ENCODE measurements at regions not wholly inside any gene's neighbourhood (a gene's known extent, or its start where the extent isn't known, plus 50 kb on each side); places are given as distances from the start of the nearest gene placed in this dataset.
"Not testable (repeated sequence)": the region's sequence is repeated elsewhere in the genome, so short reads cannot be mapped to it uniquely, and the experiment has no call there.

DNA sequence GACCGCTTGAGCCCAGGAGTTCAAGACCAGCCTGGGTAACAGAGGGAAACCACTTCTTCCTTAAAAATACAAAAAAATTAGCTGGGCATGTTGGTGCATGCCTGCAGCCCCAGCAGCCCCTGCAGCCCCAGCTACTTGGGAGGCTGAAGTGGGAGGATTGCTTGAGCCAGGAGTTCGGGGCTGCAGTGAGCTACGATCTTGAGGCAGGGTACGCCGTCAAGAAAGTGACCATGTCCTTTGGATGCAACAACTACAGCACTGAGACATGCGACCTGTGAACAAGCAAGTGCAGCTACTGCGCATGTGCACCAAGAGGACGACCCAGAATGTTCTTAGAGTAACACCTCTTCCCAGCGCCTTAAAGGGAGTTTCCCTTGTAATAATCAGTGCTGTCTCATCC is 66.6 kb upstream of the ZNF479 start:
- no peak for DNase-seq (ENCODE audit: low read depth)

DNA sequence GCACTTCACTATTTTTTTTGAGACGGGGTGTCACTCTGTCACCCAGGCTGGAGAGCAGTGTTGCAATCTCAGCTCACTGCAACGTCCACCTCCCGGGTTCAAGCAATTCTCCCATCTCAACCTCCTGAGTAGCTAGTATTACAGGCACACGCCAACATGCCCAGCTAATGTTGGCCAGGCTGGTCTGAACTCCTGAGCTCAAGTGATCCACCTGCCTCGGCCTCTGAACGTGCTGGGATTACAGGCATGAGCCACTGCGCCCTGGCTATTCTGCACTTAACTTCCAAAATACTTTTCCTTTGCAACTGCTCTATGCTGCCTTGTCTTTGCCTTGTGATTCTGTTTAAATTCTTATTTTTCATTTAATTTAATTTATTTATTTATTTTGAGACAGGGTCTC is 67.0 kb upstream of the ZNF479 start:
- DNase-seq (ENCODE audit: low read depth): no peak

DNA sequence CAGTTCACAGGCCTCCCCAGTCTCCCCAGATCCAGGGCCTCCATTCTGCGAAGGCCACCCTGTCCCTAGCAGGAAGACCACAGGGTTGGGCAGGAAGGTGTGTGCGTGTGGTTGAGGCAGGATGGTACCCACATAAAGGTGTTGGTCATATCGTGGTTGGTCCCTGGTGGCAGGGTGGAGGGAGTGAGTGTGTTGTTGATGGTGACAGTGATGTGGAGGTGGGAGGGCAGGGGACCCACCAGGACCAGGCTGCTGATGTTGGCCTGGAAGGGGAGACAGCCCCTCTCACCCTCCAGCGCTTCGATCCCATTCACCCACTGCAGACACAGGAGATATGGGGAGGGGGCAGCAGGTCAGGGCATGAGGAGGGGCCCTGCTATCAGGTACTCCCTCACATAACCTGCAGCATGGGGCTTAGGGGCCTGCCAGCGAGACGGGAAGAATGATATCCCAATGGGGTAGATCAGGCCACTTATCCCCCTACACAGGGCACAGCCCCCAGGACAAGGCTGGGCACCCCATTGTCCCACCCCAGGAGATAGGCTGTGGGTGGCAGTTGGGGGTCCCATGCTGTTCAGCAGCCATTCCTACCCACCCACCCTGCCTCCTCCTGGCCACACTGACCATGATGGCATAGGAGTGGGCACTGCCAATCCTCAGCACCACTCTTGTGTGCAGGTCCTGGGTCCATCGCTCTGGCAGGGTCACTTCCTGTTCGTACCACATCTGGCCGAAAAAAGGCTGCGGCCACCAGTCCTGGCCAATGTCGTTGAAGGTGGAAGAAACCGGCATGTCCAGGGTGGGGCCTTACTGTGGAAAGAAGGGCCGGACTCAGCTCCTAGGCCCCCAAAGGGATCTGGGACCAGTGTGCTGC is 69.0 kb upstream of the ZNF479 start:
- no peak for DNase-seq (ENCODE audit: low read depth)

DNA sequence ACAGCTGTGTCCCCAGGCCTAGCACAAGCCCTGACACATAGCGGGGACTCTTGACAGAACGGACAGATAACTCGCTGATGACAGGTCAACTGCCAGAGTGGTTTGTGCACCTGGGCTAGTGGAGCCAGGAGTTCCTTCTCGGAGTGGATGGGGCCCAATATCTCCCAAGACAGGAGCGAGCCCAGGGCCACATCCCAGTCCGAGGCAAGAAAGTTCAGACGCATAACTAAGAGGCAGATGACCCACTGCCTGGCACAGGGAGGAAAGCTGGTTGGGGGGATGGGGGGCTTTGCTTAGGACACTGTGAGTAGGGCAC is 69.6 kb upstream of the ZNF479 start:
- no peak for DNase-seq (ENCODE audit: low read depth)

DNA sequence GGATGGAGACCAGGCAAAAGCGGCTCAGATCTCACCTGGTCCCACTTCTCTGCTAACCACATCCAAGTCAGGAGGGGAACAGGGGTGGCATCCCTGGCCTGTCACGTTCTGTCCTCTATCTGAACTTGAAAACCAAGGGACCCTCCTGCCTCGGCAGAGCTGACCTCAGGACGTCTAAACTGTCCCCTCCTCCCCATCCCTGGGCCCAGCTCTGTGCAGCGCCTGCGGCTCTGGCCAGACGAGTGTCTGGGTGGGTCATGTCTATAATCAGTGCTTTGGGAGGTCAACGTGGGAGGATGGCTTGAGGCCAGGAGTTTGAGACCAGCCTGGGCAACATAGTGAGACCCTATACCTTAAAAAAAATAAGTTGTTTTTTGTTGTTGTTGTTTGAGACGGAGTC is 70.0 kb upstream of the ZNF479 start:
- DNase-seq (ENCODE audit: low read depth): no peak

DNA sequence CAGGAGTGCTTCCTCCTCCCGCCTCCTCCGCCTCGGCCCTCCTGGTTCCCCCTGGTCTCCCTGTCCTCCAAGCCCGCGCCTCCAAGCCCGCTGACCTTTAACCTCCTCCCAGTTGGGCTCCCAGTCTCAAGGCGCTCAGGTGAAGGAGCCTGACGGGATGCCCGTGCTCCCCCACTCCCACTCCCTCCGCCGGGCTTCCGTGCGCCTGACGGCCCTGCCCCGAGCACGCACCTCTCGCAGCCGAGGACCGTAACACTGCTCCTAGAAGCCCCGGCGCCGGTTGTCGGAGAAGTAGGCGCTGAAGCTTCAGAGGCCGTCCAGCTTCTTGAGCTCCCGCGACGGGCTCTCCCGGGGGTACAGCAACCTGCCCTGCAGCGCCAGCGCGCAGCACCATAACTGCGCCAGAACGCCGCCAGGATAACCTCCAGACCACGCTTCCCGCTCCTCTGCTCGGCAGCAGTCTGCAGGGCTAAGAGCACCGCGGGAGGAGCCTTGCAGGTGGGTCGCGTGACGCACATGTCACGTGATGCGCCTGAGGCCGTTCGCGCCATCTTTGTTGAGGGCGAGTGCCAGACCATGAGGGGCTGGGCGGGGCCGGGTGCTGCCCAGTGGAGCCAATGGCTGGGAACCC is 71.0 kb upstream of the ZNF479 start:
- no peak for DNase-seq (ENCODE audit: low read depth)

DNA sequence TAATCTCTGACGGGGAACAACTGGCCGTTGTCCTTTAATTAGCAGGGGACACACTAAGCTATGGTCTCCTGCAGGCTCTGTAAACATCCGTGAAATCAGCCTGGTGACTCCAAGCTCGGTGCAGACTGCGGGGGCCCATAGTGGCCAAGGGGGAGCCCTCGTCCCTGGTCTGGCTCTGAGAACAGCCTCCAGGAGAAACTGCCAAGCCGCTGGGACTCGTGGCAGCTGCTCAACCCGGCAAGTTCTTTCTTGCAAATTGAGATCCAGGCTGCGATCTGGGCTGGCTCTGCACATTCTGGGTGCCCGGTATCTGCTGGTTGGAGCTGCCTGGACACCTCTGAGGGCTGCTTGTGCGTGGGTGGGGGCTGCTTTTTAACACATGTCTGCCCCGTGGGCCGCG is 71.6 kb upstream of the ZNF479 start:
- not testable (repeated sequence) for DNase-seq (ENCODE audit: low read depth)

DNA sequence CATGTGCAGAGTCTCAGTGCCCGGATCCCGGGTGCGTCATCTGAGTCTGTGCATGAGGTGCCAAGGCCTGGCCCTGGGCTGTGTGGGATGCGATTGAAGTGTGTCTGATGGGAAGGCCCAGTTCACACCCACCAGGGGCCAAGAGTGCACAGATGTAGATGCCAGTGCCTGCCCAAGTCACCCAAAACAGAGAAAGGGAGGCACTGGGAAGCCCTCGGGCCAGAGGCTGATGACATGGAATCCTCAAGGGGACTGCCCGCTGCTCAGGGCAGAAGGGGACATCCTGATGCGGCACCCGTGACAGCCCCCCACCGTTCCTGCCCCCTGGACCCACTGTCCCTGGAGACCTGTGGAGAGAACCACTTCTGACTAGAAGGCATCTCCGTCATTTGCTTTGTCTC is 72.2 kb upstream of the ZNF479 start:
- no peak for DNase-seq (ENCODE audit: low read depth)

DNA sequence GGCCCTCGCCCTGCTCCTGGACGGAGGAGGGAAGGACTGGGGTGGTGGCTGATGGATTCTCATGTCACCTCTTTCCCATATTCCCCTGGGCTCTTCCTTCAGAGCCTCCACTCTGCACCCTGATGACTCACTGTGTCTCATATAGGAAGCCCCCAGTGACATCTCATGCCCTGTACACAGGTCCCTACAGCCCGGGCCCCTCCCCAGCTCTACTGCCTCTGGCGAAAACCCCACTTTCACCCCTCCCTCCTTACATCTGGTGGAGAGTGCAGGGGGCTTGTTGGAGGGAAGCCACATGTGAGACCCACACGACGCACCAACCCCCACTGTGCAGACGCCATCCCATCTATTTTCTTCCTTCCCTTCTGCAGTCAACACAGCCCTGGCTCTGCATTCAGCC is 72.8 kb upstream of the ZNF479 start:
- DNase-seq (ENCODE audit: low read depth): no peak

DNA sequence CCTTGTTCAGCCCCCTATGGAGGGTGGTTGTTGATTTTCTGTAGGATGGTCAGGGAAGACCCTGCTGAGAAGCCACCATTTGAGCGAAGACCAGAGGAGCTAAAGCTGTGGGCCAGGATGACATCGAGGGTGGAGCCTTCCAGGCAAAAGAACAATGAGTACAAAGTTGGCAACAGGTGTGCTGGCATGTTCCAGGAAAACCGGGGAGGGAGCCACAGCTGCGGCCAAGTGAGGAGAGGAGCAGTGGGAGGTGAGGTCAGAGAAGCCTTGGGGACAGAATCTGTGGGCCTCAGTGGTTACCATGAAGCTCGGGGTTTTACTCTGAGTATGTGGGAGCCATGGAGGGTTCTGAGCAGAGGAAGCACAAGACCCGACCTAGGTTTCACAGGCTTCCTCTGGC is 75.6 kb upstream of the ZNF479 start:
- no peak for DNase-seq (ENCODE audit: low read depth)

DNA sequence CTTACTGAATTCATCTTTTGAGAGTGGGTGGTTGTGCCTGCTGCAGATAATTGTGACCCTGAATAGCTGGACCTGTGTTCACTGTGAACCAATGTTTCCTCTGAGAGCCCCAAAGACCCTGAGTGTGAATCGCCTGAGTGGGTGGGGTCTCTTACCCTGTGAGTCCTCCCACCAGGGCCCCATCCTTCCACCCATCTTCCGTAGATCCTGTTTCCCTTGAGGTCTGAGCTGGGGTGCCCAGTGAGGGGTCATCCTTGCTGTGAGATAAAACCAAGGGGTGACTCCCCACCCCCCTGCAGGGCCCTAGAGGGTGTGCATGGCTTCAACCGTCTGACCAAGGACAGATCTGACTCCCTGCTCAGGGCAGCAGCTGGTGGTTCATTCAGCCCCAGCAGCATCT is 78.0 kb upstream of the ZNF479 start:
- no peak for DNase-seq (ENCODE audit: low read depth)

DNA sequence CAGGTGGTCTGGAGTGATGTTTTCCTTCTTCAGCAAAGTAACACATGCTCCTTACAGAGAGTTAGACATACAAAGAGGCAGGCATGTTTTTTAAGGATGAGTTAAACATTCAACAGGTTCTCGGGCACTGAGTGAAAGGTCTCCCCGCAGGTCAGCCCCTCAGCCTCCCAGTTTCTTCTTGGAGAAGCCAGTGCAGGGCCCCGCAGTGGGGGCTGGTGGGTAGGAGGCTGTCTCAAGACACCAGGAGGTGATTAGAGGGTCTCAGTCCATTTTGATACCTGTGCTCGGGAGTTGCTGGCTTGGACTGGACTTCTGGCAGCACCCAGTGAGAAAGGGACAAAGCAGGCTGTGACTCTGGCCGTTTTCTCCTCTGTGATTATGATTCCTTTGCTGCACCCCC is 78.6 kb upstream of the ZNF479 start:
- no peak for DNase-seq (ENCODE audit: low read depth)

DNA sequence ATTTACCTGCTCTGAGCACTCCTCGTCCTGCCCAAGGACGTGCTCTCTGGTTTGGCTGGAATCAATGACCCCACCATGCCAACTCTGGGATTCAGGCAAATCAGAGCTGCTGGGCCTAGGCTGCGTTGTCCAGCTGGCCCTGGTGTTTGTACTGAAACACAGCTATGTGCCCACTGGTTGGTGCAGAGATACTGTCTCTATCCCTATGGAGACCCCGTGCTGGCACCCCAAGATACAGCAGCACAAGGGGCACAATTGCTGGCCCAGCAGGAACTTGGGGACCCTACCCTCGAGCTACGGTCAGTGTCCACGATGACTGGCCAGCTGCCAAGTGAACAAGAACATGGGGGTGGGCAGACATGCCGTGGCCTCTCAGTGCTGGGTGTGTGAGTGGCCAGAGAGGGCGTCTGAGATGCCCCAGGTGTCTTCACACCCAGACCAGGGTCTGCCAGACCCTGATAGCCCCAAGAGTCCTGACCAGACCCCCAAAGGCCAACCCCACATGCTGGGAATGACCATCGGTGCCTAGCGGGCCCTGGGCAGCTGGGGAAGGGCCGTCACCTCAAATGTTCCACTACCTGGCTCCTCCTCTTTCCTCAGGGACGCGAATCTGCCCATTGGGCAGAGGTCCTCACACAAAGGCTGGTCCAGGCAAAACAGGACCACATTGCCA is 79.3 kb upstream of the ZNF479 start:
- DNase-seq (ENCODE audit: low read depth): no peak

DNA sequence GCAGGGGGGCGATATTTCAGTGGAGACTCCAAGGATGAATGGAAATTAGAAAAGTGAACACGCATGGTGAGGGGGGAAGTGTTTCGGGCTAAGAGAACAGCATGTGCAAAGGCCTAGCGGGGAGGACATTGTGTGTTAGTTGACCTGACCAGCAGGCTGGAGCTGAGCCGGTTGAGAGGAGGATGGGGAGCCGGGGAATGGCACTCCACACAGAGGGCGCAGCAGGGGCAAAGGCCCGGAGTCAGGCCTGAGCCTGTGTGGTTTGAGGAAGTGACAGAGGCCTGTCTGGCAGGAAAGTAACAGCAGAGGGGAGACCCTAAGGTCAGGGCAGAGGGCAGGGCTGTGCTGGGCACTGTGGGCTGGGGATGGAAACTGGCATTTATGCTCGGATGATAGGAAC is 83.2 kb upstream of the ZNF479 start:
- DNase-seq (ENCODE audit: low read depth): no peak

DNA sequence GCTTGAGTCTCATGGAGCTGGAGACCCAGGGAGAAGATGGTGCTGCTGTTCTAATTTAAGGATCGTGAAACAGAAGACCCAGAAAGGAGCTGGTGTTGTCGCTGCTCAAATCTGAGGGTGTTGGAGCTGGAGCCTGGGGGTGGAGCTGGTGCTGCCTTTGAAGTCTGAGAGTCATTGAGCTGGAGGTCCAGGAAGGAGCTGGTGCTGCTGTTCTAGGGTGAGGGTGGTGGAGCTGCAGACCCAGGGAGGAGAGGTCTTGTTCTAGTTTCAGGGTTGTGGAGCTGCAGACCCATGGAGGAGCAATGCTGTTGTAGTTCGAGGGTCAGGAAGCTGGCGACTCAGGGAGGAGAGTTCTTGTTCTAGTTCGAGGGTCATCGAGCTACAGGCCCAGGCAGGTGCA is 84.1 kb upstream of the ZNF479 start:
- DNase-seq (ENCODE audit: low read depth): no peak

DNA sequence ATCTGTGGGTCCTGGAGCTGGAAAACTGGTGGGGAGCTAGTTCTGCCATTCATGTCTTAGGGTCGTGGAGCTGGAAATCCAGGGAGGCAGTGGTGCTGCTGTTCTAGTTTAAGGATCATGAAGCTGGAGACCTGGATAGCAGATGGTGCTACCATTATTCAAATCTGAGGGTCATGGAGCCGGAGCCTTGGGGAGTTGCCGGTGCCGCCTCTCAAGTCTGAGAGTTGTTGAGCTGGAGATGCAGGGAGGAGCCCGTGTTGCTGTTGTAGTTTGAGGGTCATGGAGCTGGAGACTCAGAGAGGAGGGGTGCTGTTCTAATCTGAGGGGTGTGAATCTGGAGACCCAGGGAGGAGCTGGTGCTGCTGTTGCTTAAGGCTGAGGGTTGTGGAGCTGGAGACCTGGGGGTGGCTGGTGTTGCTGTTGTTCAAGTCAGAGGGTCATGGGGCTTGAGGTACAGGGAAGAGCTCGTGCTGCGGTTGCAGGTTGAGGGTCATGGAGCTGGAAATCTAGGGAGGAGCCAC is 86.0 kb upstream of the ZNF479 start:
- DNase-seq (ENCODE audit: low read depth): no peak

DNA sequence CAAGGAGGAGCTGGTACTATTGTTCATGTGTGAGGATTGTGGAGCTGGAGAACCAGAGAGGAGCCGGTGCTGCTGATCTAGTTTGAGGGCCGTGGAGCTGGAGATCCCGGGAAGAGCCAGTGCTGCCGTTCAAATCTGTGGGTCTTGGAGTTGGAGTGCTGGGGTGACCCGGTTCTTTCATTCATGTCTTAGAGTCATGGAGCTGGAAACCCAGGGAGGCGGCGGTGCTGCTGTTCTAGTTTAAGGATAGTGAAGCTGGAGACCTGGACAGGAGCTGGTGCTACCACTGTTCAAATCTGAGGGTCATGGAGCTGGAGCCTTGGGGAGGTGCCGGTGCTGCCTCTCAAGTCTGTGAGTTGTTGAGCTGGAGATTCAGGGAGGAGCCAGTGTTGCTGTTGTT is 88.5 kb upstream of the ZNF479 start:
- DNase-seq (ENCODE audit: low read depth): no peak

DNA sequence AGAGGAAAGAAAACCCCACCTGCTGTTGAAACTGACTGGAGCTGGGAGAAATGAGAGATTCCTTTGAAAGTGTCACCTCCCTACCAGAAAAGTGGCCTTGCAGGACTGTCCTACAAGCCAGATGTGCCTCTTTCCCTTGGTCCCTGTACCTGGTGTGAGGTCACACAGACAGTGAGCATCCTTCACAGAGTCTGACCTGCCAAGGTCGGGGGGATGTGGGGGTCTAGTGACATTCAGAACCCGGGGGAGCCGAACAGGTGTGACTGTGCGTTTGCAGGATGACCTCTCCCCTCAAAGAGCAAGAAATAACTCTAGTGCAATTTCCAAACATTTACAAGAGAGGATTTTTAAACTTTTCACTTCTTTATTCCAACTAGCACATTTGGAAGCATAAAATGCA is 93.4 kb upstream of the ZNF479 start:
- DNase-seq (ENCODE audit: low read depth): no peak

DNA sequence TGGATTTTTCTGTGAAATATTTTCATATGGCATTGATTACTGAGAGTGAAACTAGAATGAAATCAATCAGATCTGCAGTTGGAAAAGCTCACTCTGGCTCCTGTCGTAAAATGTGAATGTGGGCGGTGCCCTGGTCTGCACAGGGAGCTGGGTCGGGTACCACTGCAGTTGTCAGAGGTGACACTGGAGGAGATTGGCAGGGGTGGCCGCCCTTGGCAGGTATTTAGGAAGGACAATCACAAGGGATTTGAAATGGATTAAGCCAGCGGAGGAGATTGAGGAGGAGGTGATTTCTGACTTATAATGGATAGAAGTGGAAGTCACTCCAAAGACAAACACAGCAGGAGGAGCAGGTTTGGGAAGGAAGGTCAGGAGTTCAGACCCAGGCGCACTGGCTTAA is 109.0 kb upstream of the ZNF479 start:
- not testable (repeated sequence) for DNase-seq (ENCODE audit: low read depth)

DNA sequence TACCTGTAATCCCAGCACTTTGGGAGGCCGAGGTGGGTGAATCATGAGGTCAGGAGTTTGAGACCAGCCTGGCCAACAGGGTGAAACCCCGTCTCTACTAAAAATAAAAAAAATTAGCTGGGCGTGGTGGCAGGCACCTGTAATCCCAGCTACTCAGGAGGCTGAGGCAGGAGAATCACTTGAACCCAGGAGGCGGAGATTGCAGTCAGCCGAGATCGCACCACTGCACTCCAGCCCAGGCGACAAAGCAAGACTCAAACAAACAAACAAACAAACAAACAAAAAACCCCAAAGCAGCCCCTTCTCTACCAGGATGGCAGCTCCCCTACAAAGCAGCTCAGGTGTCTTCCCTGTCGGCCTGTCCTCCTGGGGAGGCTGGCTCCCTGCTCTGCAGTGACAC is 111.3 kb upstream of the ZNF479 start:
- DNase-seq (ENCODE audit: low read depth): not testable (repeated sequence)

DNA sequence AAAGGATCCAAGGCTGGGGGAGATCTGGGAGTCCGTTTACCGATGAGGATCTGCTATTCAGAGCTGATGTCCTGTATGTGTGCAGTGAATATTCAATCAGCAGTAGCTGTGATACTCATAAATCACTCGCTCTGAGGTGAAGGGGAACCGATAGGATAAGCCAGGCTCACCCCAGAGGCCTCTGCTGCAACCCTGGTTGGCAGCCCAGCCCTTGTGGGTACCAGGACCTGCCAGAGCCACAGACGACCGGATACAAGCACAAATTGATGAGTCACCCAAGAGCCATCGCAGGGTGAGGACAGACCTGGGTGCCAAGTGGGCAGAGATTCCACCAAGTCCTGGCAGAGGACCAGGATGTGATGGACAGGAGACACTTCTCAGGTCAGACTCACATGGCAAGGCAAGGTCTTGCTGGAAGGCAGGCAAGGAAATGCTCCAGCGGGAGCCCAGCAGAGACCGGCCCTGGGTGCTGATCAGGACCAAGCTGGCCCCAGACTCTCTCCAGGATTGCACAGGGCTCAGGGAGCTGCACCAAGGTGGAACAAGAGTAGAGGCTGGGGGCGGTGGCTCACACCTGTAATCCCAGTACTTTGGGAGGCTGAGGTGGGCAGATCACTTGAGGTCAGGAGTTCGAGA is 112.2 kb upstream of the ZNF479 start:
- DNase-seq (ENCODE audit: low read depth): not testable (repeated sequence)

DNA sequence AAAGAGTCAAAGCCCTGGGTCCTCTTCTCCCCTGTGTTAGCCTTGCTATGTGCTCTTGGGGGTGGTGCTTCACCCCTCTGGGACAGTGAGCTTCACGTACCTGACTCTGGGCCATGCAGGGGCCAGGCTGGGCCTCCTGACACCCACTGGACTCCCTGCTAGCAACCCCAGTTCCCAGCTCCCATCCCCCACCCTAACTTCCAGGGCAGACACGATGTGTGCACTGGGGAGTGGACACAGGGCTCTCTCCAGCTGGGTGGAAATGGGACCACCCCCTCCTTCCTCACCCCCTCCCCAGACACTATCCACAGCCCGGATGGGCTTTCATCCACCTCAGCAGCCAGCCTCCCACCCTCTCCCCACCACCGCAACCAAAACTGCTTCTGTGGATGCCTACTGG is 113.0 kb upstream of the ZNF479 start:
- DNase-seq (ENCODE audit: low read depth): no peak

DNA sequence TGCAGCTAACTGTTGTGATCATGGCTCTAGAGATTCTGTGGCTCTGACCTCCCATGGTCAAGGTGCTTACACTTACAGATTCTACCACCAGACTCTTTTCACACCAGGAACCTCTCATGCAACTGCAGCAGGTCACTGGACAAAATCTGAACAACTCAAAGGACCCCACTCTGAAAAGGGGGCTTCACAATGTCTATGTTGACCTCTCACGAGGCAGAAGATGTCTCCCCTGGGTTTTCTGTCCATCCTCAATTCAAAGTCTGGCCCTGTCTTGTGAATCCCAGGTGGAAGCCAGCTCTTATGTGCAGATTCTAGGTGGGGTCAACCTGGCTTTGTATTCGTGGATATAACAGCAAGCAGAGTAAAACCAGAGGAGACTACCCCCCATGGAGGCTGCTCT is 118.6 kb upstream of the ZNF479 start:
- no peak for DNase-seq (ENCODE audit: low read depth)

All from activated T-cell treated with anti-CD3 and anti-CD28 coated beads for 48 hours (primary cell).